SU-DHL-6 (cell line): ENCODE measurements at regions not wholly inside any gene's neighbourhood (a gene's known extent, or its start where the extent isn't known, plus 50 kb on each side); places are given as distances from the start of the nearest gene placed in this dataset.

Experiments used
- H2AFZ ChIP-seq: fragments of 200-600 bp; sonication (generic); 2 replicates; pipeline ENCODE4 v1.6.1; 2014; ENCODE audit warnings: low read depth, mild to moderate bottlenecking, moderate library complexity, mixed read lengths, antibody characterized with exemption, low read length; ENCODE audit not compliant: severe bottlenecking
- H3F3A ChIP-seq: fragments of 200-600 bp; shearing (Covaris generic); 2 replicates; pipeline ENCODE4 v1.6.0; 2016; ENCODE audit warnings: antibody characterized with exemption, mild to moderate bottlenecking; ENCODE audit not compliant: insufficient read depth
- H3K27ac ChIP-seq: fragments of 200-600 bp; sonication (generic); 2 replicates; pipeline ENCODE4 v1.5.1; 2016; ENCODE audit warnings: low read depth, mild to moderate bottlenecking, low read length, moderate library complexity, mixed read lengths
- H3K27me3 ChIP-seq: fragments of 200-600 bp; sonication (generic), shearing (Covaris generic); 2 replicates; pipeline ENCODE4 v1.6.0; 2014; ENCODE audit warnings: mild to moderate bottlenecking, low read length
- H3K36me3 ChIP-seq: fragments of 200-600 bp; sonication (generic); 2 replicates; pipeline ENCODE4 v1.6.1; 2014; ENCODE audit warnings: mild to moderate bottlenecking, low read length, mixed read lengths
- H3K4me2 ChIP-seq: fragments of 300-600, 200-600 bp; shearing (Covaris generic), sonication (generic); 2 replicates; pipeline ENCODE4 v1.6.0; 2014; ENCODE audit warnings: low read length, low read depth, mild to moderate bottlenecking; ENCODE audit not compliant: poor library complexity, severe bottlenecking
- H3K4me3 ChIP-seq: fragments of 200-600 bp; sonication (generic); 2 replicates; pipeline ENCODE4 v1.5.1; 2014; ENCODE audit warnings: antibody characterized with exemption, low read length, mild to moderate bottlenecking, mixed read lengths; ENCODE audit not compliant: insufficient read depth, poor library complexity, severe bottlenecking
- H3K79me2 ChIP-seq: fragments of 200-600 bp; sonication (generic); 2 replicates; pipeline ENCODE4 v1.6.1; 2014; ENCODE audit warnings: mild to moderate bottlenecking, low read length, moderate library complexity; ENCODE audit not compliant: insufficient read depth
- H3K9ac ChIP-seq: fragments of 200-600 bp; sonication (generic); 2 replicates; pipeline ENCODE4 v1.7.0; 2014; ENCODE audit warnings: mild to moderate bottlenecking, low read length
- H3K9me2 ChIP-seq: fragments of 200-600 bp; sonication (generic); replicated peaks from 2 replicates; pipeline ENCODE4 v1.6.1; 2014; ENCODE audit warnings: low read length; ENCODE audit not compliant: insufficient read depth
- H3K9me3 ChIP-seq: fragments of 200-600 bp; sonication (generic); 2 replicates; pipeline ENCODE4 v1.6.1; 2014; ENCODE audit warnings: low read length, mixed read lengths; ENCODE audit not compliant: insufficient read depth
- H4K20me1 ChIP-seq: fragments of 200-600 bp; sonication (generic); 2 replicates; pipeline ENCODE4 v1.6.1; 2014; ENCODE audit warnings: low read depth, mild to moderate bottlenecking, antibody characterized with exemption, low read length, moderate library complexity, mixed read lengths
- EZH2phosphoT487 ChIP-seq: fragments of 200-600 bp; sonication (generic), shearing (Covaris generic); conservative IDR thresholded peaks from 2 replicates; pipeline ENCODE4 v1.6.1; 2018; ENCODE audit warnings: mild to moderate bottlenecking, antibody characterized with exemption, low read length, moderate library complexity, mixed read lengths
- TF ChIP-seq, protein P1 (sequence below): fragments of 200-600 bp; sonication (generic); IDR thresholded peaks from one replicate; pipeline ENCODE4 v1.5.1; 2017; ENCODE audit warnings: antibody characterized with exemption, mild to moderate bottlenecking, low read length, moderate library complexity; ENCODE audit not compliant: insufficient read depth, poor library complexity, severe bottlenecking

GRCh38 chr21:31457675-31458074 is 113.6 kb upstream of the TIAM1 start:
- TF ChIP-seq, protein P1, sequence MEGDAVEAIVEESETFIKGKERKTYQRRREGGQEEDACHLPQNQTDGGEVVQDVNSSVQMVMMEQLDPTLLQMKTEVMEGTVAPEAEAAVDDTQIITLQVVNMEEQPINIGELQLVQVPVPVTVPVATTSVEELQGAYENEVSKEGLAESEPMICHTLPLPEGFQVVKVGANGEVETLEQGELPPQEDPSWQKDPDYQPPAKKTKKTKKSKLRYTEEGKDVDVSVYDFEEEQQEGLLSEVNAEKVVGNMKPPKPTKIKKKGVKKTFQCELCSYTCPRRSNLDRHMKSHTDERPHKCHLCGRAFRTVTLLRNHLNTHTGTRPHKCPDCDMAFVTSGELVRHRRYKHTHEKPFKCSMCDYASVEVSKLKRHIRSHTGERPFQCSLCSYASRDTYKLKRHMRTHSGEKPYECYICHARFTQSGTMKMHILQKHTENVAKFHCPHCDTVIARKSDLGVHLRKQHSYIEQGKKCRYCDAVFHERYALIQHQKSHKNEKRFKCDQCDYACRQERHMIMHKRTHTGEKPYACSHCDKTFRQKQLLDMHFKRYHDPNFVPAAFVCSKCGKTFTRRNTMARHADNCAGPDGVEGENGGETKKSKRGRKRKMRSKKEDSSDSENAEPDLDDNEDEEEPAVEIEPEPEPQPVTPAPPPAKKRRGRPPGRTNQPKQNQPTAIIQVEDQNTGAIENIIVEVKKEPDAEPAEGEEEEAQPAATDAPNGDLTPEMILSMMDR, result no peak
- no peak for TF ChIP-seq EZH2phosphoT487
- H3K9ac ChIP-seq, result no peak overlapping the region
- H3K27ac ChIP-seq, result no peak overlapping the region
- H3K79me2 ChIP-seq, result no peaks in the 10 kb centered on the region
- no peak overlapping the region for H2AFZ ChIP-seq
- no peak overlapping the region for H3K4me2 ChIP-seq
- 0 out of 2 replicates have a peak, but pooled peaks cover 3% of the 10 kb centered on the region for H3K36me3 ChIP-seq
- H4K20me1 ChIP-seq, result no peaks in the 10 kb centered on the region
- H3K4me3 ChIP-seq, result no peak overlapping the region
- no peaks in the 10 kb centered on the region for H3F3A ChIP-seq
- no peaks in the 10 kb centered on the region for H3K27me3 ChIP-seq
- no peaks in the 10 kb centered on the region for H3K9me2 ChIP-seq
- H3K9me3 ChIP-seq, result no peaks in the 10 kb centered on the region

DNA sequence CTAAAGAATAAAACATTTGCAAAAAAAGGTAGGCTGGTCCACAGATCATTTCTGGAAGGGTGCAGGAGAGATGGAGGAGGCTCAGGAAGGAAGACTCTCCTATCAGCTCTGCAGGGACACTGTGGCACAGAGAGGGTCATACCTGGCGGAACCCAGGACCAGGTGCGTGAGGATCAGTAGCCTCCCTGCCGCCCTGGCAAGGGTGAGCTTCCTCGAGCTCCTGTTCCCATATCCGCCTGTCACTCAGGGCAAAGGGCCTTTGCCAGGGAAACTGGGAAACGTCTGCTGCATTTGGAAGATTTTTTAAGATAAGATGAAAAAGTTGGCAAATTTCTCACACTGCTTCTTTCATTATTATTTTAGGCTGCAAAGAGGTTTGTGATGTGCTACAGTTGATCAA is 112.1 kb upstream of the TIAM1 start:
- Histone ChIP-seq H4K20me1 (no peaks in the 10 kb centered on the region), H3F3A (no peaks in the 10 kb centered on the region), H3K4me2 (no peak overlapping the region), H3K4me3 (no peak overlapping the region), H3K27me3 (no peaks in the 10 kb centered on the region), H3K36me3 (0 out of 2 replicates have a peak, but pooled peaks cover 3% of the 10 kb centered on the region), H2AFZ (no peak overlapping the region), H3K9me2 (no peaks in the 10 kb centered on the region), H3K9ac (no peak overlapping the region), H3K27ac (no peak overlapping the region), H3K9me3 (no peaks in the 10 kb centered on the region), H3K79me2 (no peaks in the 10 kb centered on the region)
- TF ChIP-seq, protein P1, result no peak
- no peak for TF ChIP-seq EZH2phosphoT487

- H3K4me2 ChIP-seq, result no peak overlapping the region
- no peaks in the 10 kb centered on the region for H3F3A ChIP-seq
- H2AFZ ChIP-seq, result no peak overlapping the region
- H4K20me1 ChIP-seq, result no peaks in the 10 kb centered on the region
- no peaks in the 10 kb centered on the region for H3K36me3 ChIP-seq
- no peaks in the 10 kb centered on the region for H3K9me2 ChIP-seq
- H3K4me3 ChIP-seq, result no peak overlapping the region
- H3K27me3 ChIP-seq, result no peaks in the 10 kb centered on the region
- TF ChIP-seq, protein P1, result no peak
- no peak for TF ChIP-seq EZH2phosphoT487
- no peak overlapping the region for H3K27ac ChIP-seq
- H3K79me2 ChIP-seq, result no peaks in the 10 kb centered on the region
- no peak overlapping the region for H3K9ac ChIP-seq
- H3K9me3 ChIP-seq, result no peaks in the 10 kb centered on the region
Measured at GRCh38 chr21:31455506-31455905, 111.4 kb upstream of the TIAM1 start.
